Ascending aorta (tissue), 2 donors: ENCODE measurements at regions not wholly inside any gene's neighbourhood (a gene's known extent, or its start where the extent isn't known, plus 50 kb on each side); places are given as distances from the start of the nearest gene placed in this dataset.

ENCODE experiments used
- DNase-seq, 2 donors: peaks; one replicate each; pipeline ENCODE4 v3.0.0-alpha.2; 2019; ENCODE audit warnings: low spot score in 2 of 2
- H3K27ac ChIP-seq, 2 donors: fragments of 200-600 bp; sonication (generic); one replicate each; pipeline ENCODE4 v1.5.1; 2016 to 2017; ENCODE audit warnings: mild to moderate bottlenecking in 1 of 2
- H3K27me3 ChIP-seq: fragments of 200-600 bp; sonication (generic); one replicate; pipeline ENCODE4 v1.5.1; 2017
- H3K36me3 ChIP-seq, 2 donors: fragments of 200-600 bp; sonication (generic); one replicate each; pipeline ENCODE4 v1.5.1; 2016
- H3K4me1 ChIP-seq, 2 donors: fragments of 200-600 bp; sonication (generic); one replicate each; pipeline ENCODE4 v1.5.1; 2016 to 2017; ENCODE audit warnings: mild to moderate bottlenecking in 1 of 2
- H3K4me3 ChIP-seq, 2 donors: fragments of 200-600 bp; sonication (generic); one replicate each; pipeline ENCODE4 v1.5.1; 2016 to 2017; ENCODE audit warnings: mild to moderate bottlenecking in 1 of 2
- H3K9me3 ChIP-seq, 2 donors: fragments of 200-600 bp; sonication (generic); one replicate each; pipeline ENCODE4 v1.5.1; 2016
- intact Hi-C: fragments of 100-400 bp; cut with DNase I; formaldehyde crosslinking; loops from one replicate; pipeline ENCODE4 v1.15.1; 2023
- TF ChIP-seq, protein P1 (sequence below), 3 experiments: fragments of 200-600 bp in 2 of 3; fragments of 450-650 bp in 1 of 3; sonication (generic) in 2 of 3; IDR thresholded peaks; one replicate each; pipeline ENCODE4 v1.5.1; 2016 to 2019; ENCODE audit warnings: antibody characterized with exemption in 3 of 3, mild to moderate bottlenecking in 1 of 3, moderate library complexity in 1 of 3

DNA sequence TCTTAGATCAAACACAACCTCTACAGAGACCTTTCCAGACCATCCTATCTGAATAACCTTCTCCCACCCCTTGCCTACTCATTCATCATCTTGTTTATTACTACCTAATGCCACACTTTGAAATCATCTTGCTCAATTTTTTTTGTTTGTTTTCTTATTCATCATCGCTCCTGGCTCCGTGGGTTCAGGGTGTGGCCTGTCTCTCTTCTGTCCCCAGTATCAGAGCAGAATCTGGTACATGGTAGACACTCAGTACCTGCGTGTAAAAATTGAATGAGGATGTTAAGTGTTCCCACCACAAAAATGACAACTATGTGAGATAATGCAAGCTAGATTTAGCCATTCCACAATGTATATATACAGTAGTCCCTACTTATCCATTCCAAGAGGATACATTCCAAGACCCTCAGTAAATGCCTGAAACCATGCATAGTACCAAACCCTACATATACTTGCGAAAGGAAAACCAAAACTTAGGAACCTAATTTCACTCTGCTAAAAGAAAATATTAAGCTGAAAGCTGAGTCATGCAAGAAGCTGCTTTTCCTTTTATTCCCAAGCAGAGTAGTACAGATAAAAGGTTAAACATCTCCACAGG lies 72.1 kb upstream of the SEC61G start:
- H3K27me3 ChIP-seq: no peaks in the 10 kb centered on the region
- TF ChIP-seq, protein P1, sequence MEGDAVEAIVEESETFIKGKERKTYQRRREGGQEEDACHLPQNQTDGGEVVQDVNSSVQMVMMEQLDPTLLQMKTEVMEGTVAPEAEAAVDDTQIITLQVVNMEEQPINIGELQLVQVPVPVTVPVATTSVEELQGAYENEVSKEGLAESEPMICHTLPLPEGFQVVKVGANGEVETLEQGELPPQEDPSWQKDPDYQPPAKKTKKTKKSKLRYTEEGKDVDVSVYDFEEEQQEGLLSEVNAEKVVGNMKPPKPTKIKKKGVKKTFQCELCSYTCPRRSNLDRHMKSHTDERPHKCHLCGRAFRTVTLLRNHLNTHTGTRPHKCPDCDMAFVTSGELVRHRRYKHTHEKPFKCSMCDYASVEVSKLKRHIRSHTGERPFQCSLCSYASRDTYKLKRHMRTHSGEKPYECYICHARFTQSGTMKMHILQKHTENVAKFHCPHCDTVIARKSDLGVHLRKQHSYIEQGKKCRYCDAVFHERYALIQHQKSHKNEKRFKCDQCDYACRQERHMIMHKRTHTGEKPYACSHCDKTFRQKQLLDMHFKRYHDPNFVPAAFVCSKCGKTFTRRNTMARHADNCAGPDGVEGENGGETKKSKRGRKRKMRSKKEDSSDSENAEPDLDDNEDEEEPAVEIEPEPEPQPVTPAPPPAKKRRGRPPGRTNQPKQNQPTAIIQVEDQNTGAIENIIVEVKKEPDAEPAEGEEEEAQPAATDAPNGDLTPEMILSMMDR (IDR thresholded peaks at IDR 0.05): no peak
- intact Hi-C loops: no loop called here
- no peak overlapping the region for H3K27ac ChIP-seq
- H3K4me1 ChIP-seq: no peaks in the 10 kb centered on the region
- H3K36me3 ChIP-seq: no peaks in the 10 kb centered on the region
- H3K9me3 ChIP-seq: peaks cover 0 to 10% of the 10 kb centered on the region in 2 donors
- DNase-seq: no peak
- H3K4me3 ChIP-seq: no peak overlapping the region

DNA sequence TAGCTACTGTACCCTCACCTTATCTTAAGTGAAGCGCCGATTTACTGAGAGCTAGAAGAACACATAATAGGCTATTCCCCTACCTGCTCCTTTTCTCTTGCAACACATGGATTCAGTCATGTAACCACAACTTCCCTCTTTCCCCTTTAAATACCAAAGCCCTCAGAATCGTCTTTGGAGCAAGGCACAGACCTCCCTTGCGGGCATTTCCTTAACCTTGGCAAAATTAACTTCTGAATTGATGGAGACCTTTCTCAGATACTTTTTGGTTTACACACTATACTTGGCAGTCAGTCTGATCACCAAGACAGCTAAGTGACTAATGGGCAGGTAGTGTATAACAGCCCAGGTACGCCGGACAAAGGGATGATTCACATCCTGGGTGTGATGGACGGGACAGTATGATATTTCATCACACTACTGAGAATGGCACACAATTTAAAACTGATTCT lies 72.7 kb upstream of the SEC61G start:
- Histone ChIP-seq H3K27me3 (no peaks in the 10 kb centered on the region), H3K4me1 (peaks cover 0 to 2% of the 10 kb centered on the region in 2 donors), H3K36me3 (no peaks in the 10 kb centered on the region), H3K27ac (no peak overlapping the region), H3K9me3 (peaks cover 0 to 8% of the 10 kb centered on the region in 2 donors), H3K4me3 (no peak overlapping the region)
- TF ChIP-seq, protein P1 (IDR thresholded peaks at IDR 0.05): no peak
- intact Hi-C loops: no loop called here
- DNase-seq: no peak

DNA sequence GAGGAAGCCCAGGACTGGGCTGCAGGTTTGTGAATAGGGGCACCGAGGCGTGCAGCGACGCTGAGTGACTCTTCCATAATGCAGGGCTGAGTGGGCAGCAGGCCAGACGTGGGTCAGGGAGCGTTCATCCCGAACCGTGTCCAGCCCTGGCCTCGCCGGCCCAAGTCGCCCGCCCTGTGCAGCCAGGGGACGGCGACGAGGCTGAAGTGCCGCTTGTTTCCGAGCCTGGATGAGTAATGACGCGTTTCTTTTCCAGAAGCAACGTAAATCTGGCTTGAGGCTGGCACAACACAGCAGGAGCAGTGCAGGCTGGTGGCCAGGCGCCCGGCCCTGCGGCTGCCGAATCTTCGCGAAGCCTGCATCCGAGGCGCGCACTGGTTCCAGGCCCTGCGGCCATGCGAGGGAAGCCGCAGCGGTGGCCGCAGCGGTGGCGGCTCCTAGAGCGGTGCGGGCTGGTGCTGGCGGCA lies 74.0 kb upstream of the SEC61G start:
- no peak for DNase-seq
- no peaks in the 10 kb centered on the region for H3K36me3 ChIP-seq
- no peak overlapping the region for H3K27ac ChIP-seq
- H3K27me3 ChIP-seq: no peaks in the 10 kb centered on the region
- intact Hi-C loops: no loop called here
- H3K9me3 ChIP-seq: no peaks in the 10 kb centered on the region
- TF ChIP-seq, protein P1 (IDR thresholded peaks at IDR 0.05): no peak
- no peak overlapping the region for H3K4me3 ChIP-seq
- H3K4me1 ChIP-seq: peaks cover 0 to 15% of the 10 kb centered on the region in 2 donors

DNA sequence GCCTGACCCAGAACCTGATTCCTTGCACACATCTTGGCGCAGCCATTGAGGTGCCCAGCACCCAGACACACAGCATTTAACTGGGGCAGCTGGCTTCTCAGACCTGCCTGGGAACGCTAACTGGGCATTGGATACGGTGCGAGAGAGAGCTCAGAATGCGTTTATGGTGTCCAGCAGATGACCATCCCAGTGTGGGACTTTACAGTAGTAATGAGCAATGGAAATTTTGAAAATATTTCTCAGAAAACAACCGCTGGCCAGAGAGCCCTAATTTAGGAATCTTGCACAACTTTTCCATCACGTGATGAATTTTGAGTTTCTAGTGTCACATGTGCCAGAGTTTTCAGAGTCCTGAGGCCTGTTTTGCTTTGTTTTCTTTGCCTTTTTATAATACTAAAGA lies 78.2 kb upstream of the SEC61G start:
- TF ChIP-seq, protein P1 (IDR thresholded peaks at IDR 0.05): no peak
- intact Hi-C loops: loop anchor here (1.0 to 5.0 kb wide), 3 partner anchors 78 to 530 kb away; partner anchors contain the start of genes LANCL2 and SEC61G
- Histone ChIP-seq H3K4me1 (peaks cover 0 to 30% of the 10 kb centered on the region in 2 donors), H3K4me3 (no peak overlapping the region), H3K27ac (peak overlapping the region; percentile 66 to 82), H3K9me3 (no peaks in the 10 kb centered on the region), H3K36me3 (no peaks in the 10 kb centered on the region), H3K27me3 (no peaks in the 10 kb centered on the region)
- DNase-seq: no peak

DNA sequence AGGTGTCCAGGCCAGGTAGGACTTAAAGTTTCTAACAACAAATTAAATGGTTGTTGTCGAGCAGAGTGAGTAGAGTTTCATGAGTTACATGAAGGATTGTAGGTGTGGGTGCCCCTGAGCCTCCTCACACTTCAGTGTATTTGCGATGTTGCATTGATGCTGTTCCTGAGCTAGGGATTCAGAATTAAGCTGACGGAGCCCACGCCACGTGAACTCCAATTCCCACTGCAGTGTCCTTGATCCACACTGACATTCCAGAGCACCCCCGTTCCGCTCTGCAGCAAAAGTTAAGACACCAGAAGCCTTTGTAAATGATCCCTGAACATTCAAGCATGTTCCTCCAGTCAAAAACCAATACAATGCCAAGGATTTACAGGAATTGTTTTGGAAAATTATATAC lies 78.8 kb upstream of the SEC61G start:
- no peak for DNase-seq
- Histone ChIP-seq H3K4me1 (peaks cover 0 to 30% of the 10 kb centered on the region in 2 donors), H3K27ac (peak overlapping the region; percentile 66 to 82), H3K36me3 (no peaks in the 10 kb centered on the region), H3K4me3 (no peak overlapping the region), H3K27me3 (no peaks in the 10 kb centered on the region), H3K9me3 (no peaks in the 10 kb centered on the region)
- intact Hi-C loops: loop anchor here (1.0 to 5.0 kb wide), 3 partner anchors 78 to 530 kb away; partner anchors contain the start of genes LANCL2 and SEC61G
- TF ChIP-seq, protein P1 (IDR thresholded peaks at IDR 0.05): no peak
